Kidney glomerular epithelial cell (primary cell): ENCODE measurements at regions not wholly inside any gene's neighbourhood (a gene's known extent, or its start where the extent isn't known, plus 50 kb on each side); places are given as distances from the start of the nearest gene placed in this dataset.

Experiments used
- DNase-seq: peaks from one replicate; lab custom pipeline; 2025; lab: John Stamatoyannopoulos, UW

DNA sequence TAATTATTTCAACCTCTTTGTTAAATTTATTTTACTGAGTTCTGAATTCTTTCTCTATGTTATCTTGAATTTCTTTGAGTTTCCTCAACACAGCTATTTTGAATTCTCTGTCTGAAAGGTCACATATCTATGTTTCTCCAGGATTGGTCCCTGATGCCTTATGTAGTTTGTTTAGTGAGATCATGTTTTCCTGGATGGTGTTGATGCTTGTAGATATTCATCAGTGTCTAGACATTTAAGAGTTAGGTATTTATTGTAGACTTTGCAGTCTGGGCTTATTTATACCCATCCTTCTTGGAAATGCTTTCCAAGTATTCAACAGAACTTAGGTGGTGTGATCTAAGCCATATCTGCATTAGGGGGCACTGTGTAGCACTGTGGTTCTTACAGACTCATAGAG is 70.2 kb upstream of the SLC27A6 start:
- DNase-seq, result no peak

DNA sequence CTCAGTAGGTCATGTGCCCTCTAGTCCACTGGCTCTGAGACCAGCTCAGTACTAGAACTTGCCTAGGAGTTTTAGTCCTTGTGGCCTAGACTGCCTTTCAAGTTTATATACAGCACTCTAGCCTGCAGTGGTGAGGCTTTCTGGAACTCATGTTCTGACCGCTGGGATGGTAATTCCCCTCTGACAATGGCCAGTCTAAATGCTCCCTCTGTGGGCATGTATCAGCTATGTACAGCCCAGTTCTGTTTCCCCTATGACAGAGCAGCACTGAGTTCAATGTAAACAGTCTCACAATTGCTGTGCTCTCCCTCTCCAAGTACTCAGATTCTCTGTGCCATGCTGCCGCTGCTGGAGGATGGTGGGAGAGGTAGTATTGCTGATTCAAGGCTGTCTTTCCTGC is 68.6 kb upstream of the SLC27A6 start:
- no peak for DNase-seq

DNA sequence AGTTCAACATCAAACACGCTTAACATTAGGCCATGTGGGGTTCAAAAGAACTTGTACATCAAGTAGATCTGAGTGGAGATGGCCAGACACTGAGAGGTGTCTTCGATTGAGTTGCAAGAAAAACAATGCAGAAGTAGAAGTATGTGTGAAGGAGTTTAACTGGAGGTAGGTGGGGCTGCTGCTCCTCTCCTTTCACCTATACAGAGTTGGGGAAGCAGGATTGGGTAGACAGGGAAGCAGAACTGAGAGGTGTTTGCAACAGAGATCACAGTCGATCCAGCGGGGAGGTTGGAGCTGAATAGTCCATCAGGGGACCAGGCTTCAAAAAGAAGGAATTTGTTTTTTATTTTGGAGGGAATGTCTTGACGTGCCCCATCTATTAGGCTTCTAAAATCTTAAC is 61.7 kb upstream of the SLC27A6 start:
- DNase-seq, result no peak

DNA sequence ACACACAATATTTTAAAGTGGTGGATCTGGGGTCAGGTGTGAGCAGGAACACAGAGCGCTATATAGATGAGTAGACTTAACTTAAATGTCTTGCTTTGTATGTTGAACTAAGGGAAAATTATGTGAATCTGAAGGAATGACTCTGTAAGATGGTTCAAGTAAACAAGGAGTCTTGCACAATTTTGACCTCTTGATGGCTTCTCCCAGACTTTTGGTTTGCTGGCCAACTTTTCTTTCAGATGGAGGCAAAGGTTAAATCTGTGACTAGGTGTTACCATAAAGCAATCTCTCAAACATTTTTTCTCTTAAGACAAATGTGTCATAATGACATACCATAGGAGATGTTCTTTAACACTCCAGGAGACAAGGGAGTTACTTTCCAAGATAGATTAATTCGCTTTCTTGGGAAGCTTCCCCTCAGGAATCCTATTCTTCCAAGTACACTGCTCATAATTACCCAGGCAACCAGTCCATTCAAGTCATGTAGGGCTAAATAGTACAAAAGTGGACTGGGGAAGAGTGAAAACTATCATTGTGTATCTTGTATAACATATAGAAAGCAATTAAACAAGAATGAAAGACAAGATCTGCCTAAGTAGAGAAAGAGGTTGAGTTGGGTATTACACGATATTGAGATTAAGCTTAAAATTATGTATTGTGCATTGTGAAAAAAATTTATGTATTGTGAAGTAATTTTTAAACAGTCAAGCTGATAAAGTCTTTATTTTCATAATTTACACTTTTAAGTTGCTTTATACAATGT is 60.3 kb upstream of the SLC27A6 start:
- DNase-seq, result no peak

DNA sequence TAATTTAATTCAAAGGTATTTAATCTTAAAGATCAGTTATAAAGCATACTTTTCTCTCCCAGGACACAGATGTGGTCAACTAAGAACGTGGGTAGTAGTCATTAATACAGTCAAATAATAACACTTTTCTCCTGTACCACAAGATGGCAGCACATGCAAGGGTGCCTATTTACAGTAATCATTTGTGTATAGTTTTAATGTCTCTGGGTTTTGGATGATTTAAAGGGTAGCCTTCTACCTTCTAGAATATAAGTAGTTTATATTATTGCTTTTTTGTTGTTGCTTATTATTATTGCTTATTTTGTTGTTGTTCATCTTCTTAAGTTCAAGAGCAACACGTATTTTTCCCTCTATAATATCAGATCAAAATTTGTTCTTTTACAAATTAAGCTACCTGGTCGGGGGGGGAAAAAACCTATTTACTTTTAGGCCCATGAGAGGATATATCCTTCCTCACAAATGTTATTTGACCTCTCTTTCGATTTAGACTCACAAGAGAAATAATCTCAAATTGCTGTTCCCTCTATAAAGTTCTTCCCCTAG is 59.6 kb upstream of the SLC27A6 start:
- DNase-seq, result peak; percentile 46

DNA sequence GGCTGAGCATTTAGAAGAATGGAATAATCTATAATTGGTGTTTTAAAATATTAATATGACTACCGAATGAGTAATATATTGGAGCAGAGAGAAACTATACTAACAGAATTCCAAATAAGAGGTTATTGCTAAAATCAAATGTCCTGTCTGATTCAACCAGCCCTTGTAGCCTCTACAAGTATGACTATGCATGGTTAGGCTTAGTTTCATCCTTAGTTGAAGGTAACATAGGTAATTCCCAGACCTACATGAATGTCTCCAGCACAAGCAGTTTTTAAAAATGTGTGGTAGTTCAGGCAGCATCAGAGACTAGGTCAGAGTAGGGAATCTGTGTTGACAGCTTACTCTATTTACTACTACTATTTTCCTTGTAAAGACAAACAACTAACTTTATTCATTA is 51.7 kb upstream of the SLC27A6 start:
- no peak for DNase-seq
